Panc1 (cell line): ENCODE measurements at regions not wholly inside any gene's neighbourhood (a gene's known extent, or its start where the extent isn't known, plus 50 kb on each side); places are given as distances from the start of the nearest gene placed in this dataset.

Experiments
- POLR2AphosphoS5 ChIP-seq: IDR thresholded peaks from 2 replicates; pipeline ENCODE4 v1.6.1; 2012; ENCODE audit warnings: mild to moderate bottlenecking, low read depth, low read length, moderate library complexity
- REST ChIP-seq, 2 experiments: IDR thresholded peaks; 2 replicates each; pipeline ENCODE4 v1.6.1; 2011 to 2012; ENCODE audit warnings: low read depth in 2 of 2, control low read depth in 1 of 2, low read length in 1 of 2, mild to moderate bottlenecking in 1 of 2, moderate library complexity in 1 of 2; ENCODE audit not compliant: insufficient read depth in 1 of 2

GRCh38 chr13:72342364-72342763 is 385.1 kb downstream of the MZT1 start:
- no peak for TF ChIP-seq REST (IDR thresholded peaks at IDR 0.05; ENCODE audit: insufficient read depth in 1 of 2, low read depth in 2 of 2, low read length in 1 of 2)
- no peak for TF ChIP-seq POLR2AphosphoS5
